ENCODE measurements at regions not wholly inside any gene's neighbourhood (a gene's known extent, or its start where the extent isn't known, plus 50 kb on each side); places are given as distances from the start of the nearest gene placed in this dataset.
A peak's percentile ranks its signal among the peaks of the same experiment; 100 is the strongest.

- no peaks in the 10 kb centered on the region for H3K4me1 ChIP-seq (ENCODE audit: control insufficient read depth in 1 of 2, insufficient read depth in 2 of 2, low read length in 2 of 2)
- Mint-ChIP-seq H3K4me1 (no peaks in the 10 kb centered on the region), H3K27ac (no peak overlapping the region), H3K4me3 (no peak overlapping the region), H3K36me3 (no peaks in the 10 kb centered on the region), H3K9me3 (peaks cover 4 to 12% (median 5%) of the 10 kb centered on the region in 7 donors), H3K27me3 (ENCODE audit: low read depth in 3 of 3) (peaks cover 0 to 3% (median 3%) of the 10 kb centered on the region in 3 donors)
- H2AFZ ChIP-seq (ENCODE audit: insufficient read depth, low read depth, low read length, poor library complexity, severe bottlenecking), result no peak overlapping the region
- no peaks in the 10 kb centered on the region for H3K36me3 ChIP-seq (replicated peaks in 1 of 2; ENCODE audit: control insufficient read depth in 1 of 2, insufficient read depth in 2 of 2, low read length in 2 of 2)
- peaks cover 0 to 4% of the 10 kb centered on the region in 2 donors for H3K9me3 ChIP-seq (replicated peaks in 1 of 2; ENCODE audit: control insufficient read depth in 1 of 2, insufficient read depth in 1 of 2, low read length in 2 of 2)
- no CpG with 5 or more reads among the region's 5 CpGs for WGBS (ENCODE audit: insufficient coverage)
- no peak for DNase-seq
- no peaks in the 10 kb centered on the region for H4K20me1 ChIP-seq (ENCODE audit: insufficient read depth, low read length)
- no peaks in the 10 kb centered on the region for H3K27me3 ChIP-seq (ENCODE audit: control insufficient read depth in 2 of 2, insufficient read depth in 2 of 2, low read length in 2 of 2)
- intact Hi-C loops (cut with micrococcal nuclease), result no loop called here
- no peak overlapping the region for H3K4me2 ChIP-seq (replicated peaks; ENCODE audit: extremely low read depth, low read length, poor library complexity, severe bottlenecking)
- no peak overlapping the region for H3K9ac ChIP-seq (ENCODE audit: insufficient read depth, low read length, poor library complexity, severe bottlenecking)
- no peak overlapping the region for H3K4me3 ChIP-seq (replicated peaks in 1 of 3; ENCODE audit: low read depth in 2 of 3, low read length in 3 of 3)
- H3K79me2 ChIP-seq (ENCODE audit: insufficient read depth, low read length), result no peaks in the 10 kb centered on the region
- no peak overlapping the region for H3K27ac ChIP-seq (ENCODE audit: low read depth in 1 of 2, low read length in 2 of 2)
- TF ChIP-seq CTCF (IDR thresholded peaks at IDR 0.05), result no peak
Observed at GRCh38 chr15:39106950-39107349, 473.9 kb upstream of the THBS1 start.

- H3K9me3 ChIP-seq (replicated peaks in 1 of 2; ENCODE audit: control insufficient read depth in 1 of 2, insufficient read depth in 1 of 2, low read length in 2 of 2), result no peaks in the 10 kb centered on the region
- no peaks in the 10 kb centered on the region for H3K36me3 ChIP-seq (replicated peaks in 1 of 2; ENCODE audit: control insufficient read depth in 1 of 2, insufficient read depth in 2 of 2, low read length in 2 of 2)
- Mint-ChIP-seq H3K4me1 (no peaks in the 10 kb centered on the region), H3K27ac (peak overlapping the region in 1 of 7 donors; percentile 14), H3K27me3 (ENCODE audit: low read depth in 3 of 3) (peaks cover 0 to 3% (median 0%) of the 10 kb centered on the region in 3 donors), H3K4me3 (no peak overlapping the region), H3K36me3 (no peaks in the 10 kb centered on the region), H3K9me3 (peaks cover 0 to 10% (median 4%) of the 10 kb centered on the region in 7 donors)
- no peak for TF ChIP-seq CTCF (IDR thresholded peaks at IDR 0.05)
- intact Hi-C loops (cut with micrococcal nuclease), result no loop called here
- no peak overlapping the region for H3K4me3 ChIP-seq (replicated peaks in 1 of 3; ENCODE audit: low read depth in 2 of 3, low read length in 3 of 3)
- H3K27ac ChIP-seq (ENCODE audit: low read depth in 1 of 2, low read length in 2 of 2), result no peak overlapping the region
- H3K4me2 ChIP-seq (replicated peaks; ENCODE audit: extremely low read depth, low read length, poor library complexity, severe bottlenecking), result no peak overlapping the region
- DNase-seq, result no peak
- no peaks in the 10 kb centered on the region for H4K20me1 ChIP-seq (ENCODE audit: insufficient read depth, low read length)
- no peak overlapping the region for H2AFZ ChIP-seq (ENCODE audit: insufficient read depth, low read depth, low read length, poor library complexity, severe bottlenecking)
- H3K4me1 ChIP-seq (ENCODE audit: control insufficient read depth in 1 of 2, insufficient read depth in 2 of 2, low read length in 2 of 2), result no peaks in the 10 kb centered on the region
- H3K9ac ChIP-seq (ENCODE audit: insufficient read depth, low read length, poor library complexity, severe bottlenecking), result no peak overlapping the region
- no peaks in the 10 kb centered on the region for H3K79me2 ChIP-seq (ENCODE audit: insufficient read depth, low read length)
- H3K27me3 ChIP-seq (ENCODE audit: control insufficient read depth in 2 of 2, insufficient read depth in 2 of 2, low read length in 2 of 2), result no peaks in the 10 kb centered on the region
Observed at GRCh38 chr15:39108021-39108420, 472.9 kb upstream of the THBS1 start.
